Activated naive CD4-positive, alpha-beta T cell treated with anti-CD3 and anti-CD28 coated beads, Interleukin-2, amount 10 ng/mL, durations not matched to agents 7 days and 5 days (primary cell): ENCODE measurements at regions not wholly inside any gene's neighbourhood (a gene's known extent, or its start where the extent isn't known, plus 50 kb on each side); places are given as distances from the start of the nearest gene placed in this dataset.

Experiments
- CTCF ChIA-PET: fragments of 350-600 bp; sonication (Branson Sonifier 250); formaldehyde crosslinking; loops from one replicate; lab custom pipeline; 2021; ENCODE audit warnings: antibody characterized with exemption; lab: Charles Lee
- DNase-seq: peaks from one replicate; pipeline ENCODE4 v3.0.0-alpha.2; 2020
- H3K27ac Mint-ChIP-seq: one replicate; pipeline ENCODE4 v1.8.0; 2021; ENCODE audit warnings: mild to moderate bottlenecking, moderate library complexity, mixed read lengths
- H3K27me3 Mint-ChIP-seq: one replicate; pipeline ENCODE4 v1.8.0; 2021; ENCODE audit warnings: mild to moderate bottlenecking, mixed read lengths
- H3K36me3 Mint-ChIP-seq: one replicate; pipeline ENCODE4 v1.8.0; 2021; ENCODE audit warnings: mixed read lengths
- H3K4me1 Mint-ChIP-seq: one replicate; pipeline ENCODE4 v1.8.0; 2021; ENCODE audit warnings: mixed read lengths
- H3K4me3 Mint-ChIP-seq: one replicate; pipeline ENCODE4 v1.8.0; 2021; ENCODE audit warnings: mild to moderate bottlenecking, moderate library complexity, mixed read lengths
- H3K9me3 Mint-ChIP-seq: one replicate; pipeline ENCODE4 v1.8.0; 2021; ENCODE audit warnings: mixed read lengths

DNA sequence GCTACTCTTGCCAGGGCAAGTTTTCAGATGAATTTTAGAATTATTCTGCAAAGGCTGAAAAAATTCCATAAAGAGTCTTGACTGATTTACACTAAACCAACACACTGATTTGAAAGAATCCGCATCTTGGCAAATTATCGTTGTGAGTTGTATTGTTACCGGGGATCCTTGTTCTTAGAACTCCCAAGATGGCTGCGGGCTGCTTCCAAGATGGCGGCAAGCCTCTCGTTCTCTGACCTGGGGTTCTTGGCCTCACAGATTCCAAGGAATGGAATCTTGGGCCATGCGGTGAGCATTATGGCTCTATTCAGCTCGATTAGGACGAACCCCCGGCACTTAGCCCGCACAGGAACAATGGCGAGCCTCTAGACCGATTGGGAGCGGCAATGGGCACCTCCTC is 132.5 kb downstream of the ZNF664 start:
- no peaks in the 10 kb centered on the region for H3K36me3 Mint-ChIP-seq
- H3K4me1 Mint-ChIP-seq, result no peaks in the 10 kb centered on the region
- CTCF ChIA-PET, result no interaction called here
- DNase-seq, result no peak
- H3K27me3 Mint-ChIP-seq, result no peaks in the 10 kb centered on the region
- no peaks in the 10 kb centered on the region for H3K9me3 Mint-ChIP-seq
- no peak overlapping the region for H3K4me3 Mint-ChIP-seq
- no peak overlapping the region for H3K27ac Mint-ChIP-seq

DNA sequence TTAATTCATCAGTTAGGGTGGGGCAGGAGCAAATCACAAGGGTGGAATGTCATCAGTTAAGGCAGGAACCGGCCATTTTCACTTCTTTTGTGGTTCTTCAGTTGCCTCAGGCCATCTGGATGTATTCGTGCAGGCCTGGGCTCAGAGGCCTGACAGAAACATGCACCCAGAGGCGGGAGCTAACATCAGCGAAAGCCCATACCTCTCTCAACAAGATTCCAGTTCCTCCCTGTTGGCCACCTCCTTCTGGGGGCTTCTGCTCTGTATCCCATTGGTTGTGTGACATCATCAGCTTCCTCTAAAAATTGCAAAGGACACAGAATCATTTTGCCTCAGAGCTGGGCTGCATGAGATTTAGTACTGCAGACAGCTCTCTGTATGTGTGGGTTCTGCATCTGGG is 134.3 kb downstream of the ZNF664 start:
- H3K27me3 Mint-ChIP-seq, result no peaks in the 10 kb centered on the region
- CTCF ChIA-PET, result no interaction called here

DNA sequence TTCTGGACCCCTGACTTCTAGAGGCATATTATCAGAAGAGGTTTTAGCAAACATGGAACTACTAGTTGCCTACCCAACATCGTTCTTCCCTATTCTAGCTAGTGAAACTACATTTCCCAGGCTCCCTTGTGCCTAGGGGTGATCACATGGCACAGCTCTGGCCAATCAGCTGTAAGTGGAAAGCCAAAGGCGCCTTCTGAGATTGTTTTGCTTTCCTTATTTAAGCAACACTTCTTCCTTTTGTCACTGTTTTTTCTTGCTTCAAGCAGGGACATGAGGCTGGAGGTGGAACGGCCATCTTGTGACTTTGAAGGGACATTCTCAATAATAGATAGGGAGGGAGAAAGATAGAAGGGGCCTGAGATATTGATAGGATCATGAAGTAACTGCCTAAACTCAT is 136.7 kb downstream of the ZNF664 start:
- H3K4me3 Mint-ChIP-seq, result no peak overlapping the region
- peak; percentile 35 for DNase-seq
- no peaks in the 10 kb centered on the region for H3K4me1 Mint-ChIP-seq
- H3K36me3 Mint-ChIP-seq, result no peaks in the 10 kb centered on the region
- no peak overlapping the region for H3K27ac Mint-ChIP-seq
- no peaks in the 10 kb centered on the region for H3K9me3 Mint-ChIP-seq
- CTCF ChIA-PET, result no interaction called here
- no peaks in the 10 kb centered on the region for H3K27me3 Mint-ChIP-seq

More for the DNA sequence above, 134.3 kb downstream of the ZNF664 start:
- DNase-seq, result no peak
- Mint-ChIP-seq H3K36me3 (no peaks in the 10 kb centered on the region), H3K4me3 (no peak overlapping the region), H3K4me1 (no peaks in the 10 kb centered on the region), H3K9me3 (no peaks in the 10 kb centered on the region), H3K27ac (no peak overlapping the region)

- H3K36me3 Mint-ChIP-seq, result no peaks in the 10 kb centered on the region
- H3K9me3 Mint-ChIP-seq, result no peaks in the 10 kb centered on the region
These were observed 137.4 kb downstream of the ZNF664 start for GRCh38 chr12:124110372-124110883.

DNA sequence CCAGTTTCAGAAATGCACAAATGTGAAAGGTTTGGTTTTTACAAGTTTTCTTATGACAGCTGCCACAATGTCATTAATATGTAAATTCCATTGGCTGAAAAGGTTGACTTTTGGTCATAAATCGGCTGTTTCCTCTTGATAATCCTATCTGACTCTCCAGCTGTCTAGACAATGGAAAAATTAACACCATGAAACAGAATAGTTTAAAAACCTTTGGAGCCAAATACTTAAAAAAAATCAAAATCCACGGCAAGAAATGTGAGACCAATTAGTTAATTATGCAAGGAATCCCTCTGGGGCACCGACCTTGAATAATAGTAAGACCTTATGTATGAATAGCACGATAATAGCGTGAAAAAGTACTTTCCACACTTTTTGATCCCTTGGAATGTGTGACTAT is 138.0 kb downstream of the ZNF664 start:
- H3K27me3 Mint-ChIP-seq, result no peaks in the 10 kb centered on the region
- no peaks in the 10 kb centered on the region for H3K9me3 Mint-ChIP-seq
- DNase-seq, result no peak
- H3K4me1 Mint-ChIP-seq, result no peaks in the 10 kb centered on the region
- no peaks in the 10 kb centered on the region for H3K36me3 Mint-ChIP-seq
- no peak overlapping the region for H3K4me3 Mint-ChIP-seq
- no peak overlapping the region for H3K27ac Mint-ChIP-seq
- CTCF ChIA-PET, result no interaction called here

More at GRCh38 chr12:124110372-124110883, 137.4 kb downstream of the ZNF664 start:
- CTCF ChIA-PET, result no interaction called here
- no peaks in the 10 kb centered on the region for H3K4me1 Mint-ChIP-seq
- no peaks in the 10 kb centered on the region for H3K27me3 Mint-ChIP-seq
- H3K27ac Mint-ChIP-seq, result no peak overlapping the region
- H3K4me3 Mint-ChIP-seq, result no peak overlapping the region
- no peak for DNase-seq

GRCh38 chr12:124114316-124114715 is 141.3 kb downstream of the ZNF664 start:
- H3K4me3 Mint-ChIP-seq, result no peak overlapping the region
- H3K4me1 Mint-ChIP-seq, result no peaks in the 10 kb centered on the region
- DNase-seq, result no peak
- CTCF ChIA-PET, result no interaction called here
- no peaks in the 10 kb centered on the region for H3K9me3 Mint-ChIP-seq
- H3K36me3 Mint-ChIP-seq, result no peaks in the 10 kb centered on the region
- H3K27me3 Mint-ChIP-seq, result no peaks in the 10 kb centered on the region
- no peak overlapping the region for H3K27ac Mint-ChIP-seq

DNA sequence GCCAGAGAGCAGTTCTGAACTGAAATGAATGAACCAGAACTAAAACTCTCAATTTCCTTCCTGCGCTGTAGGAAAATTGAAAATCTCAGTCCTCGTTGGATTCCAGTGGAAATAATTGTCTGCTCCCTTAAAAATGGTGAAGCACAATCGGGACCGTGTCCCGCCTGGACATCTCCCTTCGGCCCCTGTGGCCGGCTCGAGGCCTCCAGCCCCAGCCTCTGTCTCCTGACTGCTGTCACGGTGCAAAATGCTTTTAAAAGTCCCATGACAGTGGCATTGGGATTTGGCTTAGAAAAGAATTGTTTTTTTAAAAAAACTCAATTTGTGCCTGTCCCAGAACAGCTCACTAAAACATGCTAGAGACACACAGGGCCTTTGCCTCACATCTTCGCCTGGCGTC is 142.5 kb downstream of the ZNF664 start:
- no peak for DNase-seq
- H3K4me3 Mint-ChIP-seq, result no peak overlapping the region
- no peaks in the 10 kb centered on the region for H3K4me1 Mint-ChIP-seq
- H3K27me3 Mint-ChIP-seq, result no peaks in the 10 kb centered on the region
- H3K27ac Mint-ChIP-seq, result no peak overlapping the region
- no peaks in the 10 kb centered on the region for H3K36me3 Mint-ChIP-seq
- H3K9me3 Mint-ChIP-seq, result no peaks in the 10 kb centered on the region
- CTCF ChIA-PET, result no interaction called here

- CTCF ChIA-PET, result interaction anchor here (0.6 kb wide), 1 partner anchor 546 kb away, joined by 3 read pairs; no protein-coding TSS in a partner anchor
- H3K4me3 Mint-ChIP-seq, result no peak overlapping the region
- no peaks in the 10 kb centered on the region for H3K27me3 Mint-ChIP-seq
- no peak overlapping the region for H3K27ac Mint-ChIP-seq
- H3K36me3 Mint-ChIP-seq, result no peaks in the 10 kb centered on the region
- DNase-seq, result no peak
- H3K4me1 Mint-ChIP-seq, result no peaks in the 10 kb centered on the region
- no peaks in the 10 kb centered on the region for H3K9me3 Mint-ChIP-seq
These were observed 143.1 kb downstream of the ZNF664 start for GRCh38 chr12:124115976-124116690.

- Mint-ChIP-seq H3K9me3 (no peaks in the 10 kb centered on the region), H3K36me3 (no peaks in the 10 kb centered on the region), H3K4me1 (no peaks in the 10 kb centered on the region), H3K27ac (no peak overlapping the region), H3K27me3 (peaks cover 6% of the 10 kb centered on the region), H3K4me3 (no peak overlapping the region)
- DNase-seq, result no peak
- CTCF ChIA-PET, result no interaction called here
These were observed 147.7 kb downstream of the ZNF664 start for GRCh38 chr12:124120739-124121138.

DNA sequence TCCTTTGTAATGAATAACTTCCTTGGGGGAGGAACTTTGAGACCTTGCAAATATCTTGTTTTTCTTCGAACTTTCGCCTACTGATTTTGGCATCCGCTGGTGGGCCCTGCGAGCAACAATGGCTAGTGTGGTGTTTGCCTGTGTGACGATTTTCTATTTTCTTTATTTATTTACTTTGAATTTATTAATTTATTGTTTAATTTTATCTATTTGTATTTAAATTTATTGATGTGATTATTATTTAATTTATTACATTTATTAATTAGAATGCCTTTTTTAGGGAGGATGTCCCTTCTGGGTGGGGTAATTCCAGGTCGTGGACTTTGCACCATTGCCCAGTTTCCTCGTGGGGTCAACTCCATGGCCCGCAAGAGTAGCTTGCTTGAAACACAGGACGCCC is 149.7 kb downstream of the ZNF664 start:
- Mint-ChIP-seq H3K27ac (no peak overlapping the region), H3K27me3 (peaks cover 6% of the 10 kb centered on the region), H3K36me3 (no peaks in the 10 kb centered on the region), H3K4me1 (no peaks in the 10 kb centered on the region), H3K4me3 (no peak overlapping the region), H3K9me3 (no peaks in the 10 kb centered on the region)
- no peak for DNase-seq
- CTCF ChIA-PET, result no interaction called here

- H3K9me3 Mint-ChIP-seq, result no peaks in the 10 kb centered on the region
- peaks cover 6% of the 10 kb centered on the region for H3K27me3 Mint-ChIP-seq
- H3K4me3 Mint-ChIP-seq, result no peak overlapping the region
- H3K36me3 Mint-ChIP-seq, result no peaks in the 10 kb centered on the region
- no peak for DNase-seq
- no peak overlapping the region for H3K27ac Mint-ChIP-seq
- CTCF ChIA-PET, result no interaction called here
- H3K4me1 Mint-ChIP-seq, result no peaks in the 10 kb centered on the region
These were observed 150.4 kb downstream of the ZNF664 start for GRCh38 chr12:124123296-124124000.

DNA sequence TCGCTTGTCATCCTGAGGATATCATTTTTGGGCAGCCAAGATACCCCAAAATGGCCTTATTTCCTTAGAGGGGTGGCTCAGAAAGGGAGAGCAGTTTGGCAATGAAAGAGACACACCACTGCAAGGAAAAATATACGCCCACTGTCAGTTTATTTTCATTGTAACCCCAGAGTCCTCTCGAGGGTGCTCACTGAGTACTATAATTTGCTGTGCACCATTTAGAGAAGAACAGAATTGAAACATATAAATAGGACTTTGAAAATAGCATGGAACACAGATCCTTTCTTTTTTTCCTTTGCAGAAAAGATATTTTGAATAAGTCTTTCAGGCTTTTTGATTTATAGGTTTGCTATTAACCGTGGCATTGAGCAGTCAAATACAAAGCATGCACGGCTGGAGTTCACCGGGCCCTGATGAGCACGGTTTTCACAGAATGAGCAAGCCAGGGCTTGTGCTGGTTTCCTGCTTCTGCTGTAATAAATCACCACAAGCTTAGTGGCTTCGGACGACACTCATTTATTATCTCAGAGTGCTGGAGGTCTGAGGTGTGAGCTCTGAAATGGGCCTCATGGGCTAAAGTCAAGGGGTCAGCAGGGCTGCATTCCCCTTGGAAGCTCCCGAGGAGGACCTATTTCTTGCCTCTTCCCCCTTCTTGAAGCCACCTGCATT is 152.3 kb downstream of the ZNF664 start:
- Mint-ChIP-seq H3K27me3 (peaks cover 6% of the 10 kb centered on the region), H3K9me3 (no peaks in the 10 kb centered on the region), H3K4me1 (no peaks in the 10 kb centered on the region), H3K27ac (no peak overlapping the region), H3K36me3 (no peaks in the 10 kb centered on the region), H3K4me3 (no peak overlapping the region)
- no peak for DNase-seq
- CTCF ChIA-PET, result no interaction called here

DNA sequence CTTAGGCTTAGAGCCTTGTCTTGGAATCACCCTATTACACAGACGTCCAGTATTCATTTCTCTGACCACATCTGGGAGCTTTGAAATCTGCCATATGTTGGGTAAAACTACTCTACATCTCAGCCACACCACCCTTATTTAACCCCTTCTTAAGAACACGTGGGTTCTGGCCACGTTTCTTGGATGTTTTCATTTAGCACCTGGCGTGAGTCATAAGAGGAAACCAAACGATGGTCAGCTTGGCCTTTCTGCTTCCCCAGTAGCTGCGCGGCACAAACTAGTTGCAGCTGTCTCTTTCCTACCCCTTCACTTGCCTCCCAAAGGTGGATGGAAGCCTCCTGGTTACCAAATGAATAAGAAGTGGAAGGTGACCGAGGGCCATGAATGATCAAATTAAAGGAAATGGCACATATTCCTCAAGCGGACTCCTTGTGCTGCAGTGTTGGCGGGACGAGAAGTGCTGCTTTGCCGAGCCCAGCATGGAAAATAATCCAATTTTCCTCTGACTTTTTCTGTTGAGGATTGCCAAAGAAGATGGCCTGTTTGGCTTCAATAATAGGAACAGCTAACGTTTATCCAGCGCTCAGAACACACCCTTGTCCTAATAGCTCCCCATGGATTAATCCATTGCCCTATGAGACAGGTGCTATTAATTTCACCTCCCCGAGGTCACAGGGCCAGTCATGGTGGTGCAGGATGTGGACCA is 154.1 kb downstream of the ZNF664 start:
- Mint-ChIP-seq H3K36me3 (no peaks in the 10 kb centered on the region), H3K4me3 (no peak overlapping the region), H3K27ac (no peak overlapping the region), H3K9me3 (no peaks in the 10 kb centered on the region), H3K4me1 (no peaks in the 10 kb centered on the region), H3K27me3 (peaks cover 3% of the 10 kb centered on the region)
- CTCF ChIA-PET, result no interaction called here
- no peak for DNase-seq

DNA sequence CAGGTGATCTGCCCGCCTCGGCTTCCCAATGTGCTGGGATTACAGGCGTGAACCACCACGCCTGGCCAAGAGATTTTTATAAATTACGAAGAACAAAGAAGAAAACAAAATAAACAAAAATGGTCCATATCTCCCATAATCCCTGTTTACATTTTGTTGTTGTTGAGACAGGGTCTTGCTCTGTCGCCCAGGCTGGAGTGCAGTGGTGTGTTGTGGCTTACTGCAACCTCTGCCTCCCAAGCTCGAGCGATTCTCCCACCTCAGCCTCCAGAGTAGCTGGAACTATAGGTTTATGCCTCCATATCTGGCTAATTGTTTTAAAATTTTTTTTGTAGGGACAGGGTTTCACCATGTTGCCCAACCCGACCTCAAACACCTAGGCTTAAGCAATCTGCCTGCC is 156.1 kb downstream of the ZNF664 start:
- Mint-ChIP-seq H3K9me3 (no peaks in the 10 kb centered on the region), H3K4me1 (no peaks in the 10 kb centered on the region), H3K4me3 (no peak overlapping the region), H3K27me3 (no peaks in the 10 kb centered on the region), H3K27ac (no peak overlapping the region), H3K36me3 (no peaks in the 10 kb centered on the region)
- no peak for DNase-seq
- CTCF ChIA-PET, result no interaction called here
